ENCODE measurements at regions not wholly inside any gene's neighbourhood (a gene's known extent, or its start where the extent isn't known, plus 50 kb on each side); places are given as distances from the start of the nearest gene placed in this dataset.

DNA sequence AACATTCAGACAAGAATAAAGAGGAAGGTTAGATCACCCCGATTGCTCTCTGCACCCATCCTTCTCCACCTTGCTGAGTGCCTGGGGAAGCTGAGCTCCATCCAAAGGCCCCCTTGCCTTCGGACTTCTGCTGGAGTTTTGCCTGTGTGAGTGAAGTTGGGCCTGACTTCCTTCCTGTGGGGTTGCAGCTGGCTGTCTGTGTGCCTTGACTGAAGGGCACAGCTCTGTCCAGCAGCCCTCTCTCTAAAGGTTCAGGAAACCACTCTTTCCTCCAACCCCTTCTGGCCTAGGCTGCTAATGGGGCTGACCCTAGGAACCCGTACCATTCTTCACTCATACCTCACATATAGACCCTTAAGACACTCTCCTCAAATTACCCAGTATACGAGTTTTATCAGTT lies 173.4 kb upstream of the HMCN1 start:
- TF ChIP-seq, protein P1, sequence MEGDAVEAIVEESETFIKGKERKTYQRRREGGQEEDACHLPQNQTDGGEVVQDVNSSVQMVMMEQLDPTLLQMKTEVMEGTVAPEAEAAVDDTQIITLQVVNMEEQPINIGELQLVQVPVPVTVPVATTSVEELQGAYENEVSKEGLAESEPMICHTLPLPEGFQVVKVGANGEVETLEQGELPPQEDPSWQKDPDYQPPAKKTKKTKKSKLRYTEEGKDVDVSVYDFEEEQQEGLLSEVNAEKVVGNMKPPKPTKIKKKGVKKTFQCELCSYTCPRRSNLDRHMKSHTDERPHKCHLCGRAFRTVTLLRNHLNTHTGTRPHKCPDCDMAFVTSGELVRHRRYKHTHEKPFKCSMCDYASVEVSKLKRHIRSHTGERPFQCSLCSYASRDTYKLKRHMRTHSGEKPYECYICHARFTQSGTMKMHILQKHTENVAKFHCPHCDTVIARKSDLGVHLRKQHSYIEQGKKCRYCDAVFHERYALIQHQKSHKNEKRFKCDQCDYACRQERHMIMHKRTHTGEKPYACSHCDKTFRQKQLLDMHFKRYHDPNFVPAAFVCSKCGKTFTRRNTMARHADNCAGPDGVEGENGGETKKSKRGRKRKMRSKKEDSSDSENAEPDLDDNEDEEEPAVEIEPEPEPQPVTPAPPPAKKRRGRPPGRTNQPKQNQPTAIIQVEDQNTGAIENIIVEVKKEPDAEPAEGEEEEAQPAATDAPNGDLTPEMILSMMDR (IDR thresholded peaks at IDR 0.05): no peak
- no peak for TF ChIP-seq POLR2A (IDR thresholded peaks at IDR 0.05)
